ENCODE measurements at regions not wholly inside any gene's neighbourhood (a gene's known extent, or its start where the extent isn't known, plus 50 kb on each side); places are given as distances from the start of the nearest gene placed in this dataset.
A peak's percentile ranks its signal among the peaks of the same experiment; 100 is the strongest.

- intact Hi-C loops (cut with DNase I) = no loop called here
- no peaks in the 10 kb centered on the region for H3K27me3 ChIP-seq
- WGBS, 2 donors = 97 to 98% methylated on average over 1 of the region's 1 CpG
- H3K4me1 ChIP-seq = peaks cover 0 to 5% (median 0%) of the 10 kb centered on the region in 4 donors
- DNase-seq = no peak
- peak overlapping the region in 3 of 4 donors; percentile 5 to 57 (median 33) for H3K27ac ChIP-seq
- TF ChIP-seq EP300 (IDR thresholded peaks at IDR 0.05) (no peak), POLR2AphosphoS5 (IDR thresholded peaks at IDR 0.05) (no peak), POLR2A (IDR thresholded peaks at IDR 0.05) (no peak), CTCF (IDR thresholded peaks at IDR 0.05) (no peak)
- H3K4me3 ChIP-seq = no peak overlapping the region
- H3K36me3 ChIP-seq = no peaks in the 10 kb centered on the region
- H3K9me3 ChIP-seq = no peaks in the 10 kb centered on the region
Measured at GRCh38 chr14:34035934-34036250, 85.0 kb upstream of the EGLN3 start.

- intact Hi-C loops (cut with DNase I) = no loop called here
- H3K4me3 ChIP-seq = no peak overlapping the region
- no peaks in the 10 kb centered on the region for H3K27me3 ChIP-seq
- H3K36me3 ChIP-seq = no peaks in the 10 kb centered on the region
- H3K4me1 ChIP-seq = peaks cover 0 to 5% (median 0%) of the 10 kb centered on the region in 4 donors
- TF ChIP-seq POLR2AphosphoS5 (IDR thresholded peaks at IDR 0.05) = no peak
- no peak for TF ChIP-seq POLR2A (IDR thresholded peaks at IDR 0.05)
- no peak for TF ChIP-seq EP300 (IDR thresholded peaks at IDR 0.05)
- TF ChIP-seq CTCF (IDR thresholded peaks at IDR 0.05) = no peak
- peak overlapping the region in 2 of 4 donors; percentile 33 to 57 for H3K27ac ChIP-seq
- H3K9me3 ChIP-seq = no peaks in the 10 kb centered on the region
- DNase-seq = no peak
- WGBS, 2 donors = 19 to 68% methylated on average over 10 of the region's 10 CpGs
Measured at GRCh38 chr14:34035177-34035933, 84.5 kb upstream of the EGLN3 start.

- no peak overlapping the region for H3K27ac ChIP-seq
- WGBS, 2 donors = 86 to 92% methylated on average over 11 of the region's 11 CpGs
- no peaks in the 10 kb centered on the region for H3K27me3 ChIP-seq
- no peaks in the 10 kb centered on the region for H3K9me3 ChIP-seq
- H3K4me3 ChIP-seq = no peak overlapping the region
- H3K36me3 ChIP-seq = no peaks in the 10 kb centered on the region
- no peak for DNase-seq
- H3K4me1 ChIP-seq = peaks cover 0 to 5% (median 0%) of the 10 kb centered on the region in 4 donors
- intact Hi-C loops (cut with DNase I) = no loop called here
- TF ChIP-seq POLR2A (IDR thresholded peaks at IDR 0.05) (no peak), CTCF (IDR thresholded peaks at IDR 0.05) (no peak), POLR2AphosphoS5 (IDR thresholded peaks at IDR 0.05) (no peak), EP300 (IDR thresholded peaks at IDR 0.05) (no peak)
Measured at GRCh38 chr14:34034447-34035176, 83.7 kb upstream of the EGLN3 start.

GRCh38 chr14:34032720-34033119, 81.8 kb upstream of the EGLN3 start:
- intact Hi-C loops (cut with DNase I) = no loop called here
- H3K9me3 ChIP-seq = no peaks in the 10 kb centered on the region
- DNase-seq = no peak
- H3K27ac ChIP-seq = no peak overlapping the region
- H3K27me3 ChIP-seq = no peaks in the 10 kb centered on the region
- no peak overlapping the region for H3K4me3 ChIP-seq
- no peaks in the 10 kb centered on the region for H3K36me3 ChIP-seq
- peaks cover 0 to 5% (median 0%) of the 10 kb centered on the region in 4 donors for H3K4me1 ChIP-seq
- WGBS, 2 donors = 85 to 91% methylated on average over 5 of the region's 5 CpGs
- TF ChIP-seq CTCF (IDR thresholded peaks at IDR 0.05) (no peak), EP300 (IDR thresholded peaks at IDR 0.05) (no peak), POLR2A (IDR thresholded peaks at IDR 0.05) (no peak), POLR2AphosphoS5 (IDR thresholded peaks at IDR 0.05) (no peak)
